Keratinocyte (primary cell): ENCODE measurements at regions not wholly inside any gene's neighbourhood (a gene's known extent, or its start where the extent isn't known, plus 50 kb on each side); places are given as distances from the start of the nearest gene placed in this dataset.

Source experiments
- CTCF ChIP-seq, 3 experiments: IDR thresholded peaks in 1 of 3; conservative IDR thresholded peaks in 1 of 3; optimal IDR thresholded peaks in 1 of 3; 2 replicates in 2 of 3; 3 replicates in 1 of 3; pipeline versions ENCODE3 to v1.5.1; 2011; ENCODE audit warnings: low read length in 3 of 3, mild to moderate bottlenecking in 3 of 3, moderate library complexity in 2 of 3, control low read depth in 1 of 3, inconsistent platforms in 1 of 3; ENCODE audit not compliant: insufficient read depth in 2 of 3; ENCODE audit errors: extremely low read depth in 1 of 3
- EZH2 ChIP-seq: IDR thresholded peaks from one replicate; pipeline ENCODE4 v1.6.1; 2012; ENCODE audit warnings: inconsistent platforms, mild to moderate bottlenecking, low read length, moderate library complexity

- TF ChIP-seq CTCF (optimal IDR thresholded peaks at IDR 0.05 in 1 of 3, IDR thresholded peaks at IDR 0.05 in 1 of 3, conservative IDR thresholded peaks at IDR 0.05 in 1 of 3; ENCODE audit: extremely low read depth in 1 of 3, insufficient read depth in 2 of 3, low read length in 3 of 3) (no peak), EZH2 (no peak)
These were observed 136.2 kb upstream of the NTM start for GRCh38 chr11:131234221-131234620.
